ENCODE measurements at regions not wholly inside any gene's neighbourhood (a gene's known extent, or its start where the extent isn't known, plus 50 kb on each side); places are given as distances from the start of the nearest gene placed in this dataset.

GRCh38 chr10:29157321-29157720 is 131.5 kb upstream of the LYZL1 start:
- no peak for TF ChIP-seq YY1 (IDR thresholded peaks at IDR 0.05; ENCODE audit: insufficient read depth, insufficient read length)
- TF ChIP-seq ZNF274 (IDR thresholded peaks at IDR 0.05; ENCODE audit: low read depth, low read length) = no peak
